Esophagus squamous epithelium (tissue), 4 donors: ENCODE measurements at regions not wholly inside any gene's neighbourhood (a gene's known extent, or its start where the extent isn't known, plus 50 kb on each side); places are given as distances from the start of the nearest gene placed in this dataset.

Source experiments
- CTCF ChIP-seq, 6 experiments: fragments of 450-650 bp in 4 of 6; fragments of 200-600 bp in 2 of 6; sonication (generic) in 2 of 6; IDR thresholded peaks; one replicate each; pipeline ENCODE4 v1.5.1; 2016 to 2019; ENCODE audit warnings: antibody characterized with exemption in 6 of 6, mild to moderate bottlenecking in 4 of 6, moderate library complexity in 4 of 6
- POLR2A ChIP-seq, 4 donors: fragments of 450-650 bp; IDR thresholded peaks; one replicate each; pipeline ENCODE4 v1.6.1; 2017; ENCODE audit warnings: antibody characterized with exemption in 4 of 4, mild to moderate bottlenecking in 4 of 4, moderate library complexity in 3 of 4

- TF ChIP-seq CTCF (IDR thresholded peaks at IDR 0.05) (no peak), POLR2A (IDR thresholded peaks at IDR 0.05) (no peak)
Observed at GRCh38 chr1:233480198-233480597, 133.7 kb upstream of the KCNK1 start.
